Nephron progenitor cell (in vitro differentiated cells): ENCODE measurements at regions not wholly inside any gene's neighbourhood (a gene's known extent, or its start where the extent isn't known, plus 50 kb on each side); places are given as distances from the start of the nearest gene placed in this dataset.

Experiments used
- DNase-seq: peaks from one replicate; pipeline ENCODE4 v3.0.0; 2021
- H3K27ac Mint-ChIP-seq: 2 replicates; pipeline ENCODE4 v1.8.0; 2021; ENCODE audit warnings: mild to moderate bottlenecking, moderate library complexity, mixed read lengths
- H3K27me3 Mint-ChIP-seq: 2 replicates; pipeline ENCODE4 v1.8.0; 2021; ENCODE audit warnings: mild to moderate bottlenecking, low read depth, mixed read lengths; ENCODE audit not compliant: poor library complexity
- H3K36me3 Mint-ChIP-seq: 2 replicates; pipeline ENCODE4 v1.8.0; 2021; ENCODE audit warnings: low read depth, mixed read lengths
- H3K4me1 Mint-ChIP-seq: 2 replicates; pipeline ENCODE4 v1.8.0; 2021; ENCODE audit warnings: mixed read lengths
- H3K4me3 Mint-ChIP-seq: 2 replicates; pipeline ENCODE4 v1.8.0; 2021; ENCODE audit warnings: mild to moderate bottlenecking, moderate library complexity, mixed read lengths
- H3K9me3 Mint-ChIP-seq: 2 replicates; pipeline ENCODE4 v1.8.0; 2021; ENCODE audit warnings: mild to moderate bottlenecking, moderate library complexity, mixed read lengths
- TF ChIP-seq, protein P1 (sequence below): fragments of 200-600 bp; sonication (generic); IDR thresholded peaks from 2 replicates; pipeline ENCODE4 v1.5.0; 2021; ENCODE audit warnings: antibody characterized with exemption

DNA sequence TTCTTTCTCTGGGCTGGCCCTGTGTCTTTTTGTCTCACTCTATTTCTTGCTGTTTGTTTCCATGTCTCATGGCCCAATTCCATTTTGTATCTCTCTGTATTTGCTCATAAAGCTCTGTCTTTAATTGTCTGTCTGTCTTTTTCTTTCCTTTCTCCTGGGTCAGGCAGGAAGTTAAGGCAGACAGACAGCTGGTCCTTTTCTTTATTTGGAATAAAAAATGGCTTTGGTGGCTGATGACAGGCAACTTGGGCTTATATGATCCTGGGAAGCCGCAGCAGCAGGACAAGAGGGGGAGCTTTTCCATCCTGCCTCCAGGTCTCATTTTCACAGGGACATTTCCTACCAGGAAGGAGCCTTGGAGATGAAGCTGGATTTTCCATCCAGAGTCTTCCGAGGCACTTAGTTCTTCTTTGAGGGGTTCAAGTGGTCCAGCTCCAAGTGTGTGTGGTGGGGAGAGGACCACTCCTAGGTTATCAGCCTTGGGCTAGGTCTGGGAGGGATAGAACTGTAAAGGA, 138.7 kb downstream of the TDRD15 start:
- DNase-seq = no peak
- TF ChIP-seq, protein P1, sequence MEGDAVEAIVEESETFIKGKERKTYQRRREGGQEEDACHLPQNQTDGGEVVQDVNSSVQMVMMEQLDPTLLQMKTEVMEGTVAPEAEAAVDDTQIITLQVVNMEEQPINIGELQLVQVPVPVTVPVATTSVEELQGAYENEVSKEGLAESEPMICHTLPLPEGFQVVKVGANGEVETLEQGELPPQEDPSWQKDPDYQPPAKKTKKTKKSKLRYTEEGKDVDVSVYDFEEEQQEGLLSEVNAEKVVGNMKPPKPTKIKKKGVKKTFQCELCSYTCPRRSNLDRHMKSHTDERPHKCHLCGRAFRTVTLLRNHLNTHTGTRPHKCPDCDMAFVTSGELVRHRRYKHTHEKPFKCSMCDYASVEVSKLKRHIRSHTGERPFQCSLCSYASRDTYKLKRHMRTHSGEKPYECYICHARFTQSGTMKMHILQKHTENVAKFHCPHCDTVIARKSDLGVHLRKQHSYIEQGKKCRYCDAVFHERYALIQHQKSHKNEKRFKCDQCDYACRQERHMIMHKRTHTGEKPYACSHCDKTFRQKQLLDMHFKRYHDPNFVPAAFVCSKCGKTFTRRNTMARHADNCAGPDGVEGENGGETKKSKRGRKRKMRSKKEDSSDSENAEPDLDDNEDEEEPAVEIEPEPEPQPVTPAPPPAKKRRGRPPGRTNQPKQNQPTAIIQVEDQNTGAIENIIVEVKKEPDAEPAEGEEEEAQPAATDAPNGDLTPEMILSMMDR = no peak
- peaks cover 18% of the 10 kb centered on the region for H3K27me3 Mint-ChIP-seq
- no peak overlapping the region for H3K4me3 Mint-ChIP-seq
- no peaks in the 10 kb centered on the region for H3K9me3 Mint-ChIP-seq
- H3K36me3 Mint-ChIP-seq = no peaks in the 10 kb centered on the region
- peaks cover 35% of the 10 kb centered on the region for H3K4me1 Mint-ChIP-seq
- no peak overlapping the region for H3K27ac Mint-ChIP-seq

- Mint-ChIP-seq H3K27me3 (peaks cover 18% of the 10 kb centered on the region), H3K27ac (no peak overlapping the region), H3K4me3 (no peak overlapping the region), H3K36me3 (no peaks in the 10 kb centered on the region), H3K4me1 (peaks cover 35% of the 10 kb centered on the region), H3K9me3 (no peaks in the 10 kb centered on the region)
- TF ChIP-seq, protein P1 = no peak
- DNase-seq = no peak
These were observed 139.9 kb downstream of the TDRD15 start for GRCh38 chr2:21263622-21264021.

GRCh38 chr2:21265752-21266151, 142.0 kb downstream of the TDRD15 start:
- no peaks in the 10 kb centered on the region for H3K36me3 Mint-ChIP-seq
- H3K27ac Mint-ChIP-seq = peak overlapping the region; percentile 29
- peaks cover 50% of the 10 kb centered on the region for H3K4me1 Mint-ChIP-seq
- H3K9me3 Mint-ChIP-seq = no peaks in the 10 kb centered on the region
- H3K4me3 Mint-ChIP-seq = no peak overlapping the region
- TF ChIP-seq, protein P1 = no peak
- DNase-seq = no peak
- peaks cover 20% of the 10 kb centered on the region for H3K27me3 Mint-ChIP-seq

DNA sequence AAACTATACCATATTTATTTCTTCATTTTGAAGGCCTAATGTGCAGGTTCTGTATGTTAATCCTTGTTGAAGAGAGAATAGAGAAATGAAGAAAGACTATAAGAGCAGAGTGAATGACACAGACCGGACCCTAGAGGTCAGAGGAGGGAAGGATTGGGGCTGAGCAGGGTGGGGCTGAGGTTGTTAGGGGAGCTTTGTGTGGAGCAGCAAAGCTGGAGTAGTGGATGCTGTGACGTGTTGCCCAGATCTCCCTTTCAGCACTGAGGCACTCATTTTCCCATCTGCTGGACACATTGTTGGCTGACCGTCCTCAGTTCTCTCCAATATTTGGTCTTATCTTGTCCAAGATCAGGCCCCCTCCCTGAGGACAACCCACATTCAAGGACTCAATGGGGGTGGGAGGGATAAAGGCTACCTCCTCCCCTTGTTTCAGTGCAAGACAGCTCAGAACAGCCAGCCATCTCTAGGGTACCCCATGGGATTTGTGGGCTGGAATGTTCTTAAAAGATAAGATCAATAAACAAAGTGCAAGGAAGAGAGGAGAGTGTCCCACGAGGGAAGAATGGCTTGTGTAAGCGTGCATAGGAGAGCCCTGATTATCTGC, 143.6 kb downstream of the TDRD15 start:
- peaks cover 46% of the 10 kb centered on the region for H3K4me1 Mint-ChIP-seq
- no peak overlapping the region for H3K4me3 Mint-ChIP-seq
- DNase-seq = no peak
- H3K27me3 Mint-ChIP-seq = peaks cover 20% of the 10 kb centered on the region
- H3K27ac Mint-ChIP-seq = peak overlapping the region; percentile 34
- TF ChIP-seq, protein P1 = no peak
- no peaks in the 10 kb centered on the region for H3K36me3 Mint-ChIP-seq
- no peaks in the 10 kb centered on the region for H3K9me3 Mint-ChIP-seq

DNA sequence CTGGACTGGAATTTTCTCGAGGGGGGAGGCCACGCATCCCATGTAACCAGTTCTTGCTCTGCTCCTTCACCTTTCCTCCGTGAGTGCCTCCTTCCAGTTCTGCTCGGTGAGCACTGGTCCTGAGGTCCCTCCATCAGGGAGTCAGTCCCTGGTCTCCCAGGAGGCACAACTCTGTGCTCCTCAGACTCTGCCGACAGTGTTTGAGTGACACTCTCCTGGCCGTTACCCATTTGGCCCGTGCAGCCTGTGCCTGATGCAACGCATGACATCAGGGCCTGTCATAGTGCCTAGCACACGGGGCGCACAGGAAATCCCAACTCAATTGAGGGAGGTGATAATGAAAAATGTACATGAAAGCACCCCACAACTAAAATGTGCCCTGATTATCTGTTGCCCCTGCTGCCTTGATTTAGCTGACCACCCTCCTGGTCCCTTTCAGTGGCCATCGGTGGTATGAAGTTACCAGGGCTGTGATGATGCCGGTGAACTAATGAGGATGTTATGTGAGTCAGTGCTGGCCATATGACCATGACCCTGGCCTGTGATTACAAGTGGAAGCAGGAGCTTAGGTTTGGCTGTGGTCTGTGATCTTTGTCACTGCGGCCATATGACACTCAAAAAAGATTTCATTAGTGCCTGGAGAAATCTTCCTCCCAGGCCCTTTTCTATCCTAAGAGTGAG, 144.6 kb downstream of the TDRD15 start:
- peaks cover 43% of the 10 kb centered on the region for H3K4me1 Mint-ChIP-seq
- no peak for DNase-seq

More for the DNA sequence above, 144.6 kb downstream of the TDRD15 start:
- H3K27ac Mint-ChIP-seq = no peak overlapping the region
- no peak overlapping the region for H3K4me3 Mint-ChIP-seq
- H3K9me3 Mint-ChIP-seq = no peaks in the 10 kb centered on the region
- peaks cover 20% of the 10 kb centered on the region for H3K27me3 Mint-ChIP-seq
- TF ChIP-seq, protein P1 = no peak
- no peaks in the 10 kb centered on the region for H3K36me3 Mint-ChIP-seq
